IMR-90 (cell line): ENCODE measurements at regions not wholly inside any gene's neighbourhood (a gene's known extent, or its start where the extent isn't known, plus 50 kb on each side); places are given as distances from the start of the nearest gene placed in this dataset.

Source experiments
- ATAC-seq: fragments of 200-7000 bp; cut with Tn5 transposase; 2 replicates; pipeline ENCODE4 v1.9.1; 2020; ENCODE audit warnings: low read depth, mild to moderate bottlenecking, moderate library complexity
- BruUV-seq: library from RNA; stranded (reverse); fragments of 400-500 nt; replicated peaks from 2 replicates; lab custom pipeline; 2021; lab: Mats Ljungman, UMichigan
- CTCF ChIA-PET: fragments of 300-600 bp; formaldehyde crosslinking; extraction: SDS; loops from one replicate; lab custom pipeline; 2021; ENCODE audit warnings: antibody characterized with exemption; lab: Yijun Ruan, JAX
- POLR2A ChIA-PET: fragments of 300-600 bp; sonication (Branson Sonifier 250); formaldehyde crosslinking; loops from one replicate; lab custom pipeline; 2022; ENCODE audit warnings: antibody characterized with exemption; ENCODE audit not compliant: unreplicated experiment; lab: Charles Lee
- DNase-seq: peaks from one replicate; pipeline ENCODE4 v3.0.0; 2013
- H2AFZ ChIP-seq: replicated peaks from 2 replicates; pipeline ENCODE3; 2013; ENCODE audit warnings: low read length, mild to moderate bottlenecking; ENCODE audit not compliant: poor library complexity
- H2AK5ac ChIP-seq: 2 replicates; pipeline ENCODE4 v1.6.1; 2013; ENCODE audit warnings: low read depth, low read length, inconsistent platforms
- H2AK9ac ChIP-seq: replicated peaks from 2 replicates; pipeline ENCODE3; 2013; ENCODE audit warnings: mild to moderate bottlenecking, low read depth, low read length, moderate library complexity; ENCODE audit not compliant: poor library complexity
- H2BK120ac ChIP-seq: 2 replicates; pipeline ENCODE4 v1.6.1; 2013; ENCODE audit warnings: low read depth, low read length, inconsistent platforms
- H2BK15ac ChIP-seq: 3 replicates; pipeline ENCODE4 v1.6.1; 2013; ENCODE audit warnings: low read depth, low read length, inconsistent platforms
- H2BK20ac ChIP-seq: 2 replicates; pipeline ENCODE4 v1.6.1; 2013; ENCODE audit warnings: low read depth, mild to moderate bottlenecking, inconsistent platforms, low read length, moderate library complexity
- H2BK5ac ChIP-seq: 2 replicates; pipeline ENCODE4 v1.6.1; 2013; ENCODE audit warnings: mild to moderate bottlenecking, low read depth, low read length, inconsistent platforms; ENCODE audit not compliant: poor library complexity, severe bottlenecking
- H3K14ac ChIP-seq: replicated peaks from 2 replicates; pipeline ENCODE4 v1.6.1; 2013; ENCODE audit warnings: low read depth, low read length, inconsistent platforms
- H3K18ac ChIP-seq: 2 replicates; pipeline ENCODE4 v1.6.1; 2013; ENCODE audit warnings: low read depth, low read length, control low read depth
- H3K23ac ChIP-seq: 2 replicates; pipeline ENCODE4 v1.6.1; 2013; ENCODE audit warnings: low read depth, low read length, inconsistent platforms
- H3K27ac ChIP-seq: 2 replicates; pipeline ENCODE4 v1.5.1; 2013; ENCODE audit warnings: mild to moderate bottlenecking, control low read depth, low read length; ENCODE audit not compliant: insufficient read depth
- H3K27me3 ChIP-seq: 2 replicates; pipeline ENCODE4 v1.6.1; 2013; ENCODE audit warnings: low read length; ENCODE audit not compliant: control insufficient read depth, insufficient read depth
- H3K36me3 ChIP-seq: 2 replicates; pipeline ENCODE4 v1.6.1; 2013; ENCODE audit warnings: low read length, mixed read lengths; ENCODE audit not compliant: control insufficient read depth, insufficient read depth
- H3K4ac ChIP-seq: 2 replicates; pipeline ENCODE4 v1.6.1; 2013; ENCODE audit warnings: low read depth, low read length, inconsistent platforms
- H3K4me1 ChIP-seq: 2 replicates; pipeline ENCODE4 v1.6.1; 2013; ENCODE audit warnings: low read length, mixed read lengths; ENCODE audit not compliant: control insufficient read depth, insufficient read depth
- H3K4me2 ChIP-seq: 2 replicates; pipeline ENCODE4 v1.6.1; 2013; ENCODE audit warnings: low read depth, mild to moderate bottlenecking, control low read depth, low read length, moderate library complexity
- H3K4me3 ChIP-seq: 2 replicates; pipeline ENCODE4 v1.5.1; 2013; ENCODE audit warnings: low read depth, mild to moderate bottlenecking, control low read depth, low read length, moderate library complexity; ENCODE audit not compliant: insufficient read depth
- H3K56ac ChIP-seq: 2 replicates; pipeline ENCODE4 v1.6.1; 2013; ENCODE audit warnings: low read length, inconsistent platforms; ENCODE audit not compliant: insufficient read depth; ENCODE audit errors: extremely low read depth
- H3K79me1 ChIP-seq, 2 experiments: 2 replicates each; pipeline ENCODE4 v1.6.1; 2013; ENCODE audit warnings: low read length in 2 of 2, inconsistent platforms in 1 of 2, low read depth in 1 of 2
- H3K9ac ChIP-seq: 2 replicates; pipeline ENCODE4 v1.6.1; 2013; ENCODE audit warnings: low read depth, low read length, control low read depth
- H3K9me1 ChIP-seq: 2 replicates; pipeline ENCODE4 v1.6.1; 2013; ENCODE audit warnings: low read length, inconsistent platforms; ENCODE audit not compliant: insufficient read depth
- H3K9me3 ChIP-seq: 2 replicates; pipeline ENCODE4 v1.6.1; 2013; ENCODE audit warnings: low read length; ENCODE audit not compliant: control insufficient read depth, insufficient read depth
- H4K20me1 ChIP-seq: 2 replicates; pipeline ENCODE4 v1.6.1; 2013; ENCODE audit warnings: low read length, inconsistent platforms; ENCODE audit not compliant: insufficient read depth
- H4K5ac ChIP-seq: 2 replicates; pipeline ENCODE4 v1.6.1; 2013; ENCODE audit warnings: mild to moderate bottlenecking, low read depth, low read length, control low read depth
- H4K8ac ChIP-seq, 2 experiments: 2 replicates each; pipeline ENCODE4 v1.6.1; 2013; ENCODE audit warnings: low read depth in 2 of 2, low read length in 2 of 2, control low read depth in 1 of 2, inconsistent platforms in 1 of 2
- H4K91ac ChIP-seq: 2 replicates; pipeline ENCODE4 v1.6.1; 2013; ENCODE audit warnings: low read depth, low read length, inconsistent platforms; ENCODE audit not compliant: insufficient read depth
- BHLHE40 ChIP-seq: fragments of 150-350 bp; IDR thresholded peaks from 2 replicates; pipeline ENCODE4 v1.6.1; 2016; ENCODE audit warnings: mild to moderate bottlenecking, low read depth, low read length
- CEBPB ChIP-seq: IDR thresholded peaks from 2 replicates; pipeline ENCODE4 v1.6.1; 2012; ENCODE audit warnings: low read depth, low read length, improper control_type of control experiment
- CHD1 ChIP-seq: IDR thresholded peaks from 2 replicates; pipeline ENCODE4 v1.6.1; 2012; ENCODE audit warnings: low read depth, low read length, improper control_type of control experiment
- CTCF ChIP-seq: conservative IDR thresholded peaks from 2 replicates; pipeline ENCODE4 v1.5.1; 2012; ENCODE audit warnings: mild to moderate bottlenecking, low read depth, low read length, improper control_type of control experiment
- ELK1 ChIP-seq: fragments of 150-350 bp; IDR thresholded peaks from 2 replicates; pipeline ENCODE4 v1.6.1; 2016; ENCODE audit warnings: low read depth, mild to moderate bottlenecking, low read length, moderate library complexity, borderline replicate concordance
- FOS ChIP-seq: fragments of 150-350 bp; IDR thresholded peaks from 2 replicates; pipeline ENCODE4 v1.6.1; 2016; ENCODE audit warnings: low read depth, low read length
- MAFK ChIP-seq: IDR thresholded peaks from 2 replicates; pipeline ENCODE4 v1.6.1; 2012; ENCODE audit warnings: low read depth, low read length, improper control_type of control experiment
- MAZ ChIP-seq: IDR thresholded peaks from 2 replicates; pipeline ENCODE4 v1.6.1; 2012; ENCODE audit warnings: low read depth, mild to moderate bottlenecking, low read length, improper control_type of control experiment, moderate library complexity, borderline replicate concordance
- MXI1 ChIP-seq: IDR thresholded peaks from 2 replicates; pipeline ENCODE4 v1.6.1; 2012; ENCODE audit warnings: low read depth, mild to moderate bottlenecking, low read length, moderate library complexity, borderline replicate concordance
- NFE2L2 ChIP-seq: fragments of 150-350 bp; IDR thresholded peaks from 2 replicates; pipeline ENCODE4 v1.6.1; 2016; ENCODE audit warnings: low read depth, mild to moderate bottlenecking, low read length
- POLR2A ChIP-seq: IDR thresholded peaks from 2 replicates; pipeline ENCODE4 v1.6.1; 2012; ENCODE audit warnings: mild to moderate bottlenecking, low read depth, low read length
- RAD21 ChIP-seq: IDR thresholded peaks from 2 replicates; pipeline ENCODE4 v1.6.1; 2012; ENCODE audit warnings: low read length, improper control_type of control experiment
- RCOR1 ChIP-seq: IDR thresholded peaks from 2 replicates; pipeline ENCODE4 v1.6.1; 2012; ENCODE audit warnings: mild to moderate bottlenecking, low read length, improper control_type of control experiment; ENCODE audit not compliant: insufficient replicate concordance
- RFX5 ChIP-seq: IDR thresholded peaks from 2 replicates; pipeline ENCODE4 v1.8.0; 2012; ENCODE audit warnings: low read depth, mild to moderate bottlenecking, low read length, moderate library complexity
- SMC3 ChIP-seq: fragments of 150-350 bp; IDR thresholded peaks from 2 replicates; pipeline ENCODE4 v1.6.1; 2016; ENCODE audit warnings: low read depth, mild to moderate bottlenecking, antibody characterized with exemption, low read length, moderate library complexity
- USF2 ChIP-seq: fragments of 150-350 bp; IDR thresholded peaks from 2 replicates; pipeline ENCODE4 v1.6.1; 2017; ENCODE audit warnings: mild to moderate bottlenecking, antibody characterized with exemption, low read length, low read depth
- WGBS, 2 experiments: methylation state at CpG; one replicate each; pipeline versions ENCODE4 v1.1.5 to v1.1.7; 2013; ENCODE audit warnings: missing lambda C conversion rate in 2 of 2; ENCODE audit not compliant: insufficient read length in 1 of 2; ENCODE audit errors: extremely low coverage in 2 of 2; 5-methylcytosine and 5-hydroxymethylcytosine counted together
- dilution Hi-C: fragments of 300-500 bp; cut with HindIII; formaldehyde crosslinking; loops from one replicate; pipeline ENCODE4 v1.14.3; 2018; ENCODE audit warnings: low sequenced_read_pairs; ENCODE audit not compliant: unreplicated experiment
- in situ Hi-C: fragments of 300-500 bp; cut with MboI; formaldehyde crosslinking; loops from 3 replicates; pipeline ENCODE4 v1.14.3; 2019; ENCODE audit warnings: low sequenced_read_pairs, inconsistent platforms, mixed read lengths
- intact Hi-C: fragments of 100-400 bp; cut with micrococcal nuclease; formaldehyde crosslinking; loops from 2 replicates; pipeline ENCODE4 v1.10.0; 2022

DNA sequence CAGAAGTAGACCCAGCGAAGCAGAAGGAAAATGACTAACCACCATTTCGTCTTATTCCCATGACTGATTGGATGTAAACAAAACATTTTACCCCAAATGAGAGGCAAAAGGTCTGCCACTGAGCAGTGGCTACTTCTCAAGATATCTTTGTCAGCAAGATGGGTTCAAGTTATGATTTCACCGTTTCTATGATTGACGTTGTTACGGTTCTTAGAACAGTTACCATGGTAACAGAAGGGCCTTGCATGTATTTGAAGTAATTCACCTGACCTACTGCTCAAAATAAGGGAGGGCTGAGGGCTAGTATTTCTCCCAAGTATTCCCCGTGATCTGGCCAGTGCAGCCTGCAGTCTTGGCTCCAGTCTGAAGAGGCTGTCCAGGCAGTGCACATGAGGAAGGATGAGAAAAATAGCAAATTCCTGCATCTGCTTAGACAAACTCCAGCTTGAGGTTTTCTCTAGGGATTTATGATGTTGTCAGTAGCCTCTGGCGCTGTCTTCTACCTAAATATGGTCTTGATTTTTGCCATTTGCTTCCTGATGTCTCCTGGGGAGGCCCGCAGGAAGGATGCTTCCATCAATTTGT lies 372.7 kb downstream of the TMEM38B start:
- CTCF ChIA-PET: no interaction called here
- no peak overlapping the region for H2BK5ac ChIP-seq
- no peak for TF ChIP-seq NFE2L2
- no peak for TF ChIP-seq RAD21
- no peak for TF ChIP-seq ELK1
- TF ChIP-seq MXI1: no peak
- no peak for TF ChIP-seq CHD1
- TF ChIP-seq POLR2A: no peak
- no peak for TF ChIP-seq FOS
- no peak for TF ChIP-seq MAZ
- TF ChIP-seq USF2: no peak
- no peak for TF ChIP-seq SMC3
- no peak for TF ChIP-seq MAFK
- no peak for TF ChIP-seq BHLHE40
- TF ChIP-seq RCOR1: no peak
- TF ChIP-seq RFX5: no peak
- TF ChIP-seq CEBPB: no peak
- TF ChIP-seq CTCF: no peak
- no peak overlapping the region for H3K4me3 ChIP-seq
- no peak overlapping the region for H3K14ac ChIP-seq
- H2AK9ac ChIP-seq: no peak overlapping the region
- H4K20me1 ChIP-seq: no peaks in the 10 kb centered on the region
- H2AK5ac ChIP-seq: no peak overlapping the region
- H3K27ac ChIP-seq: no peak overlapping the region
- no peaks in the 10 kb centered on the region for H3K4me1 ChIP-seq
- no peak overlapping the region for H3K23ac ChIP-seq
- H3K79me1 ChIP-seq: no peaks in the 10 kb centered on the region
- no peak overlapping the region for H4K5ac ChIP-seq
- H4K8ac ChIP-seq: no peak overlapping the region
- no peak overlapping the region for H2BK20ac ChIP-seq
- no peak overlapping the region for H3K9ac ChIP-seq
- dilution Hi-C loops: no loop called here
- intact Hi-C loops: no loop called here
- H2BK120ac ChIP-seq: no peak overlapping the region
- no peak overlapping the region for H3K18ac ChIP-seq
- no peak overlapping the region for H4K91ac ChIP-seq
- no peak overlapping the region for H3K4ac ChIP-seq
- DNase-seq: no peak
- no peak overlapping the region for H2AFZ ChIP-seq
- BruUV-seq: no TSS peak
- no peak overlapping the region for H2BK15ac ChIP-seq
- no peaks in the 10 kb centered on the region for H3K36me3 ChIP-seq
- in situ Hi-C loops: no loop called here
- H3K4me2 ChIP-seq: no peak overlapping the region
- no peak overlapping the region for H3K56ac ChIP-seq
- ATAC-seq: no peak
- H3K27me3 ChIP-seq: no peaks in the 10 kb centered on the region
- WGBS, 2 experiments: no CpG with 5 or more reads among the region's 8 CpGs
- POLR2A ChIA-PET: no interaction called here
- H3K9me3 ChIP-seq: peaks cover 7% of the 10 kb centered on the region
- no peaks in the 10 kb centered on the region for H3K9me1 ChIP-seq
